IPS DF 19.7 (cell line): ENCODE measurements at regions not wholly inside any gene's neighbourhood (a gene's known extent, or its start where the extent isn't known, plus 50 kb on each side); places are given as distances from the start of the nearest gene placed in this dataset.
A peak's percentile ranks its signal among the peaks of the same experiment; 100 is the strongest.
"Not testable (repeated sequence)": the region's sequence is repeated elsewhere in the genome, so short reads cannot be mapped to it uniquely, and the experiment has no call there.

Source experiments
- DNase-seq: peaks from one replicate; pipeline ENCODE4 v3.0.0-alpha.2; 2013; ENCODE audit warnings: low read depth, low spot score

- DNase-seq = no peak
These were observed 342.9 kb downstream of the IL20RB start for GRCh38 chr3:137300703-137301102.

GRCh38 chr3:137304313-137305056 lies 346.7 kb downstream of the IL20RB start:
- no peak for DNase-seq

GRCh38 chr3:137324114-137324513 lies 366.3 kb downstream of the IL20RB start:
- no peak for DNase-seq

- no peak for DNase-seq
These were observed 367.4 kb downstream of the IL20RB start for GRCh38 chr3:137325170-137325569.

GRCh38 chr3:137325934-137326333 lies 368.2 kb downstream of the IL20RB start:
- DNase-seq = no peak

- DNase-seq = no peak
These were observed 371.8 kb downstream of the IL20RB start for GRCh38 chr3:137329594-137329993.

GRCh38 chr3:137330246-137330645 lies 372.5 kb downstream of the IL20RB start:
- no peak for DNase-seq

- DNase-seq = no peak
These were observed 374.5 kb downstream of the IL20RB start for GRCh38 chr3:137332297-137332696.

GRCh38 chr3:137335478-137335877 lies 377.7 kb downstream of the IL20RB start:
- DNase-seq = no peak

- not testable (repeated sequence) for DNase-seq
These were observed 380.6 kb downstream of the IL20RB start for GRCh38 chr3:137338400-137338799.

GRCh38 chr3:137343283-137343682 lies 385.5 kb downstream of the IL20RB start:
- DNase-seq = no peak

- DNase-seq = peak; percentile 25
These were observed 389.3 kb downstream of the IL20RB start for GRCh38 chr3:137347132-137347531.

GRCh38 chr3:137347817-137348368 lies 390.1 kb downstream of the IL20RB start:
- DNase-seq = no peak

- DNase-seq = no peak
These were observed 391.2 kb downstream of the IL20RB start for GRCh38 chr3:137348936-137349335.

- no peak for DNase-seq
These were observed 392.0 kb downstream of the IL20RB start for GRCh38 chr3:137349557-137350348.

- no peak for DNase-seq
These were observed 402.9 kb downstream of the IL20RB start for GRCh38 chr3:137360531-137361201.

- DNase-seq = no peak
These were observed 382.0 kb upstream of the SOX14 start for GRCh38 chr3:137382005-137382594.

- DNase-seq = no peak
These were observed 378.2 kb upstream of the SOX14 start for GRCh38 chr3:137385922-137386321.

GRCh38 chr3:137409584-137409983 lies 354.5 kb upstream of the SOX14 start:
- DNase-seq = no peak

GRCh38 chr3:137410028-137410427 lies 354.1 kb upstream of the SOX14 start:
- DNase-seq = no peak

- no peak for DNase-seq
These were observed 343.7 kb upstream of the SOX14 start for GRCh38 chr3:137420198-137420995.
